CD4-positive, alpha-beta T cell (primary cell): ENCODE measurements at regions not wholly inside any gene's neighbourhood (a gene's known extent, or its start where the extent isn't known, plus 50 kb on each side); places are given as distances from the start of the nearest gene placed in this dataset.
"Not testable (repeated sequence)": the region's sequence is repeated elsewhere in the genome, so short reads cannot be mapped to it uniquely, and the experiment has no call there.

Experiments
- ATAC-seq: fragments of 200-7000 bp; cut with Tn5 transposase; one replicate; pipeline ENCODE4 v1.10.0; 2022; ENCODE audit warnings: mild to moderate bottlenecking; ENCODE audit not compliant: poor library complexity
- CTCF ChIA-PET: fragments of 350-600 bp; sonication (Branson Sonifier 250); formaldehyde crosslinking; loops from one replicate; lab custom pipeline; 2021; ENCODE audit warnings: antibody characterized with exemption, inconsistent platforms; lab: Charles Lee
- POLR2A ChIA-PET: fragments of 350-600 bp; sonication (Branson Sonifier 250); formaldehyde crosslinking; loops from one replicate; lab custom pipeline; 2021; ENCODE audit warnings: antibody characterized with exemption, inconsistent platforms; lab: Charles Lee
- DNase-seq, 14 experiments: peaks; one replicate each; pipeline ENCODE4 v3.0.0-alpha.2; 2013 to 2020; ENCODE audit warnings: mixed read lengths in 2 of 14
- H3K27ac ChIP-seq, 2 donors: one replicate each; pipeline versions ENCODE4 v1.5.1 to v1.7.0; 2013; ENCODE audit warnings: low read length in 2 of 2, low read depth in 1 of 2, mild to moderate bottlenecking in 1 of 2
- H3K27me3 ChIP-seq, 2 experiments: 1 replicate in 1 of 2; 2 replicates in 1 of 2; pipeline versions ENCODE4 v1.6.1 to v1.7.0; 2013; ENCODE audit warnings: low read length in 2 of 2, control low read depth in 1 of 2, mild to moderate bottlenecking in 1 of 2, moderate library complexity in 1 of 2; ENCODE audit not compliant: insufficient read depth in 2 of 2, control insufficient read depth in 1 of 2
- H3K36me3 ChIP-seq: one replicate; pipeline ENCODE4 v1.6.1; 2013; ENCODE audit warnings: low read length, control low read depth; ENCODE audit not compliant: insufficient read depth
- H3K4me1 ChIP-seq: one replicate; pipeline ENCODE4 v1.6.1; 2013; ENCODE audit warnings: low read length, control low read depth; ENCODE audit not compliant: insufficient read depth
- H3K4me3 ChIP-seq: one replicate; pipeline ENCODE4 v1.5.1; 2013; ENCODE audit warnings: mild to moderate bottlenecking, low read length, moderate library complexity
- H3K9me3 ChIP-seq, 2 experiments: 1 replicate in 1 of 2; 2 replicates in 1 of 2; pipeline versions ENCODE4 v1.6.1 to v1.7.0; 2013; ENCODE audit warnings: low read length in 2 of 2, mild to moderate bottlenecking in 2 of 2, control low read depth in 1 of 2, moderate library complexity in 1 of 2; ENCODE audit not compliant: control insufficient read depth in 1 of 2, insufficient read depth in 1 of 2
- H3K27ac Mint-ChIP-seq: one replicate; pipeline ENCODE4 v1.8.0; 2020; ENCODE audit warnings: mixed read lengths
- H3K27me3 Mint-ChIP-seq: one replicate; pipeline ENCODE4 v1.8.0; 2021; ENCODE audit warnings: mixed read lengths
- H3K36me3 Mint-ChIP-seq: one replicate; pipeline ENCODE4 v1.8.0; 2021; ENCODE audit warnings: low read depth, mixed read lengths
- H3K4me1 Mint-ChIP-seq: one replicate; pipeline ENCODE4 v1.8.0; 2021; ENCODE audit warnings: low read depth, mixed read lengths
- H3K4me3 Mint-ChIP-seq: one replicate; pipeline ENCODE4 v1.8.0; 2020; ENCODE audit warnings: mild to moderate bottlenecking, mixed read lengths
- H3K9me3 Mint-ChIP-seq: one replicate; pipeline ENCODE4 v1.8.0; 2020; ENCODE audit warnings: mixed read lengths
- intact Hi-C, 2 experiments: fragments of 100-400 bp; cut with DNase I in 1 of 2; cut with micrococcal nuclease in 1 of 2; formaldehyde crosslinking; loops; one replicate each; pipeline versions ENCODE4 v1.15.1 to v1.9.0; 2023 to 2025; cut with DNase I, micrococcal nuclease

- H3K4me3 ChIP-seq, DNase-seq, H3K9me3 Mint-ChIP-seq, H3K9me3 ChIP-seq, H3K36me3 ChIP-seq, H3K27ac ChIP-seq, ATAC-seq, intact Hi-C loops, H3K27me3 Mint-ChIP-seq, H3K27me3 ChIP-seq, POLR2A ChIA-PET: not testable (repeated sequence)
- Mint-ChIP-seq H3K4me1 (peaks cover 47% of the 10 kb centered on the region), H3K4me3 (peak overlapping the region; percentile 96), H3K36me3 (peaks cover 12% of the 10 kb centered on the region), H3K27ac (peak overlapping the region; percentile 96)
- H3K4me1 ChIP-seq = peaks cover 24% of the 10 kb centered on the region
- CTCF ChIA-PET = interaction anchor here (2.0 kb wide), 1 partner anchor 69 kb away, joined by 9 read pairs; no protein-coding TSS in a partner anchor
Observed at GRCh38 chr11:67886207-67886606, 117.7 kb downstream of the UNC93B1 start.

GRCh38 chr11:67885574-67885973 is 118.3 kb downstream of the UNC93B1 start:
- intact Hi-C loops, H3K36me3 ChIP-seq, DNase-seq, H3K9me3 ChIP-seq, ATAC-seq, H3K27me3 ChIP-seq, H3K27me3 Mint-ChIP-seq, H3K9me3 Mint-ChIP-seq, POLR2A ChIA-PET: not testable (repeated sequence)
- H3K27ac ChIP-seq = peak overlapping the region in 1 of 2 donors; percentile 72
- Mint-ChIP-seq H3K4me1 (peaks cover 47% of the 10 kb centered on the region), H3K27ac (peak overlapping the region; percentile 96), H3K36me3 (peaks cover 12% of the 10 kb centered on the region), H3K4me3 (peak overlapping the region; percentile 96)
- CTCF ChIA-PET = interaction anchor here (2.0 kb wide), 1 partner anchor 70 kb away, joined by 9 read pairs; no protein-coding TSS in a partner anchor
- H3K4me1 ChIP-seq = peaks cover 24% of the 10 kb centered on the region
- peak overlapping the region; percentile 53 for H3K4me3 ChIP-seq

GRCh38 chr11:67884761-67885558 is 118.9 kb downstream of the UNC93B1 start:
- H3K36me3 ChIP-seq, ATAC-seq, H3K9me3 ChIP-seq, intact Hi-C loops, H3K27me3 Mint-ChIP-seq, H3K27me3 ChIP-seq, H3K9me3 Mint-ChIP-seq: not testable (repeated sequence)
- peak in 13 of 14 experiments; percentile 15 to 75 (median 33) for DNase-seq
- peaks cover 11% of the 10 kb centered on the region for H3K36me3 Mint-ChIP-seq
- peak overlapping the region; percentile 96 for H3K27ac Mint-ChIP-seq
- peaks cover 47% of the 10 kb centered on the region for H3K4me1 Mint-ChIP-seq
- Histone ChIP-seq H3K27ac (peak overlapping the region; percentile 40 to 79), H3K4me1 (peaks cover 24% of the 10 kb centered on the region), H3K4me3 (peak overlapping the region; percentile 53)
- ChIA-PET CTCF (interaction anchor here (2.0 kb wide), 1 partner anchor 71 kb away, joined by 9 read pairs; no protein-coding TSS in a partner anchor), POLR2A (interaction anchor here (1.5 kb wide), 1 partner anchor 71 kb away, joined by 6 read pairs; no protein-coding TSS in a partner anchor)
- H3K4me3 Mint-ChIP-seq = peak overlapping the region; percentile 96

- ChIA-PET POLR2A (interaction anchor here (1.5 kb wide), 1 partner anchor 71 kb away, joined by 6 read pairs; no protein-coding TSS in a partner anchor), CTCF (interaction anchor here (2.0 kb wide), 1 partner anchor 71 kb away, joined by 9 read pairs; no protein-coding TSS in a partner anchor)
- ATAC-seq (peak; percentile 26), DNase-seq (peak in 9 of 14 experiments; percentile 3 to 60 (median 33))
- Histone ChIP-seq H3K4me1 (peaks cover 24% of the 10 kb centered on the region), H3K4me3 (peak overlapping the region; percentile 53), H3K27ac (peak overlapping the region; percentile 40 to 79)
- H3K36me3 Mint-ChIP-seq, H3K9me3 ChIP-seq, H3K27me3 ChIP-seq, intact Hi-C loops, H3K27me3 Mint-ChIP-seq, H3K9me3 Mint-ChIP-seq, H3K36me3 ChIP-seq: not testable (repeated sequence)
- Mint-ChIP-seq H3K4me3 (peak overlapping the region; percentile 96), H3K4me1 (peaks cover 42% of the 10 kb centered on the region), H3K27ac (peak overlapping the region; percentile 96)
Observed at GRCh38 chr11:67884073-67884757, 119.7 kb downstream of the UNC93B1 start.

GRCh38 chr11:67882304-67882703 is 121.6 kb downstream of the UNC93B1 start:
- H3K9me3 ChIP-seq, DNase-seq, H3K36me3 ChIP-seq, H3K27me3 ChIP-seq, intact Hi-C loops, H3K4me3 ChIP-seq, CTCF ChIA-PET, H3K36me3 Mint-ChIP-seq, ATAC-seq, POLR2A ChIA-PET, H3K27me3 Mint-ChIP-seq, H3K4me3 Mint-ChIP-seq, H3K27ac ChIP-seq, H3K9me3 Mint-ChIP-seq: not testable (repeated sequence)
- peaks cover 40% of the 10 kb centered on the region for H3K4me1 Mint-ChIP-seq
- peak overlapping the region; percentile 24 for H3K27ac Mint-ChIP-seq
- H3K4me1 ChIP-seq = peaks cover 24% of the 10 kb centered on the region

GRCh38 chr11:67881836-67882235 is 122.1 kb downstream of the UNC93B1 start:
- H3K4me3 Mint-ChIP-seq, H3K27me3 Mint-ChIP-seq, H3K4me3 ChIP-seq, H3K27ac ChIP-seq, ATAC-seq, DNase-seq, intact Hi-C loops, CTCF ChIA-PET, H3K9me3 Mint-ChIP-seq, H3K27me3 ChIP-seq, H3K9me3 ChIP-seq, POLR2A ChIA-PET, H3K27ac Mint-ChIP-seq, H3K36me3 Mint-ChIP-seq, H3K36me3 ChIP-seq: not testable (repeated sequence)
- peaks cover 24% of the 10 kb centered on the region for H3K4me1 ChIP-seq
- H3K4me1 Mint-ChIP-seq = peaks cover 37% of the 10 kb centered on the region
